RKO (cell line): ENCODE measurements at regions not wholly inside any gene's neighbourhood (a gene's known extent, or its start where the extent isn't known, plus 50 kb on each side); places are given as distances from the start of the nearest gene placed in this dataset.
"Not testable (repeated sequence)": the region's sequence is repeated elsewhere in the genome, so short reads cannot be mapped to it uniquely, and the experiment has no call there.

ENCODE experiments used
- DNase-seq: peaks from one replicate; pipeline ENCODE4 v3.0.0-alpha.2; 2016; ENCODE audit warnings: low spot score

DNA sequence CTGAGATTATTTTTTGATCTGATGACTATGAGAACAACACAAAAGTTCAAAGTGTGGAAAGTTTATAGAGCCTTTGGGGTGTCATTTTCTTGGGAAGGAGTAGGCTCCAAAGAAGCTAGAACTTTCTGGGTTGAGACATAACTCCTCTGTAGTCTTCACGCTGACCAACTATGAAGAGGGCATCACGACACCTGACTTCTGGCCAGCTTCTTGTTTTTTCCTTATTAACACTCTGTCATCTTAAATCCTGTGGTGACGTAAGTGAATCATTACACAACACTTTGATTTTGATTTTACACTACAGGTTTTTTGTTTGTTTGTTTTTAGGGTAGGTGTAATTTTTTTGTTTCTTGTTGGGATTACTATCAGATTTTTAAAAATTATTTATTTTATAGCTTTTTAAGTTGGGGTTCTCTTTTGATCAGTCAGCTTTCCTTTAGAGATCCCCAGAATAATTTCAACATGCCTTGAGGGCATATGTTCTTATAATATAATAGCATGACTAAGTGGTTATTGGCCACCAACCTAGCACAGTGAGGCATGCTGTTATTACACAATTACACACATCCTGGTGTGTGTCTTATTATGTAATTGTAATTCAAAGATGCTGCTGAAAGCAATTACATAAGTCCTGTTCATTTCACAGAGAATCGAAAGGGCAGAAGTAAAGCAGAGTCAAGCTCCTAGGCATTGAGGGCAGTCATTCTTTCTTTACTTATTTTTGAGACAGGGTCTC lies 281.6 kb upstream of the NOTCH2NLA start:
- not testable (repeated sequence) for DNase-seq

DNA sequence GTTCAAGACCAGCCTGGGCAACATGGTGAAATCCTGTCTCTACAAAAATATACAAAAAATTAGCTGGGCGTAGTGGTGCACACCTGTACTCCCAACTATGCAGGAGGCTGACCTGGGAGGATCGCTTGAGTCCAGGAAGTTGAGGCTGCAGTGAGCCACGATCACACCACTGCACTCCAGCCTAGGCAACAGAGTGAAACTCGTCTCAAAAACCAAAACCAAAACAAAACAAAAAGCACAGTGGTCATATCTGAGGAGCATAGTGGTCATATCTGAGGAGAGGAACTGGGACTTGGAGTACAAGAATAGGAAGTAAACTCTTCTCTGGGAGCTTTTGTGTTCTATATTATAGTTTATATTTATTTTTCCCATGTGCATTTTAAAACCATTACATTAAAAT lies 275.3 kb upstream of the NOTCH2NLA start:
- DNase-seq: not testable (repeated sequence)

DNA sequence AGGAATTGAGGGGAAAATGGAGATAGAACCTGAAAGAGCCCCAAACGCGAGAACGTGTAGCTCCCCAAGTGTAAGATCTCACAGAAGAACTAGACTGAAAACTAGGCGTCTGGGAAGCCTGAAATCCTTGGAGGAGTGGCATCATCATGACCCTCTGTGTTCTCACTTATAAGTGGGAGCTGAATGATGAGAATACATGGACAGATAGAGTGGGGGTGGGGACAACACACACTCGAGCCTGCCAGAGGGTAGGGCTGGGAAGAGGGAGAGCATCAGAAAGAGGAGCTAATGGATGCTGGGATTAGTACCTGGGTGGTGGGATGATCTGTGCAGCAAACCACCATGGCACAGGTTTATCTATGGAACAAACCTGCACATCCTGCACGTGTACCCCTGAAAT lies 258.7 kb upstream of the NOTCH2NLA start:
- DNase-seq: not testable (repeated sequence)

DNA sequence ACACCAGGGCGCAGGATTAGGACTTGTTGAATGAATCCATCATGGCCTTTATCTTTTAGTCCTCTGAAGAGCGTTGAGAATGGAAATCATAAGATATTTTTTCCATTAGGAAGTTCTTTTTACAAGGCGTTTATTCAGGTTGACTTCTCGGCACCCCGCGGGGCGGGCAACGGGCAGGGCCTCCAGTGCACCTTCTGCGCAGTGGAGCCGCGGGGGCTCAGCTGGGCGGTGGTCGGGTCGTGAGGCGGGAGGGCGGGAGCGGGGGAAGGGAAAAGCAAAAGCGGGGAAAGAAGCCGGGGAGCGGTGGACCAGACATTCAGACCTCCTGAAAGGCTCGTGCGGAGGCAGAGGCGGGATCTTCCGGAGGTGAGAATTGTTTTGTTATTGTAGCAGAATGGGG lies 258.3 kb upstream of the NOTCH2NLA start:
- DNase-seq: not testable (repeated sequence)

DNA sequence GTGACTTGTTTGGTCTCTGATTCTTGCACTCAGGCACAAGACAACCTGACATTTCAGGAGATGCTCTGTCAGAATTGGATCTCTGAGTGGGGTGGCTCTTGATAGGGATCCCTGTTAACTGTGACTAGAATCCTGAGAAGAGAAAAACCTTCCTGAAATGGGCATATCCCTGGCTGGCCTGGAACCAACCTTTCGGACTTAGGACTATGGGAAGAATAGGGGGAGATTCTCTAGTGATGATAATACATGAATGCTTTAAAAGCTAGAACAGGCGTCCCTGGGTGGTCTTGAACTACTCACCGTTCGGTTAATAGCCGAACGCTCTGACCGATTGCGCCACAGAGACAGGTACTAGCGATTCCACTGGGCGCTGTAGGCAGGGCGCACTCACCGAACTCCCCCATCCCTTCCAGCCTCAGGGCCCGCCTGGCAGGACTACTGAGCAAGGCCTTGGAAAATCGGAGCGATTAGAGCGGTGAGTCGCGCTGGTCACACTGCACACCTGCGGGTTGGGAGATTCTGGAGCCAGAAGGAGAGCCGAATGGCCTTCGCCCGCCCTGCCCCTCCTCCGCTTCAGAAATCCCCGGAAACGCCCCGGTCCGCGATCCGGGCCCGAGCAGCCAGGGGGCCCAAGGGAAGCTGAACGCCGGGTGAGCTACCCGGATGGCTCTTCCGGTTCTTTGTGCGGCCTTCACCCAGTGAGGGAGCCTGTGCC lies 257.6 kb upstream of the NOTCH2NLA start:
- DNase-seq: not testable (repeated sequence)

DNA sequence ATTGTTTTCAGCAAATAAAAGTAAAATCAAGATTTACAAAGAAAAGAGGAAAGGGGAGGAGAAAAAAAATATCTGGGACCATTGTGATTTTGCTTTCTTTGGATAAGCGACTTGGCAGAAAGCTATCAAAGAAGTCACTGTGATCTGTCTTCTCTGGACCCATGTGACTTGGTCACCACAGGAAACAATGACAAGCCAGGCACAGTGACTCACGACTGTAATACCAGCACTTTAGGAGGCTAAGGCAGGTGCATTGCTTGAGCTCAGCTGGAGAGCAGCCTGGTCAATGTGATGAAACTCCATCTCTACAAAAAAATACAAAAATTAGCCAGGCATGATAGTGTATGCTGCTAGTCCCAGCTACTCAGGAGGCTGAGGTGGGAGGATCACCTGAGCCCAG lies 255.4 kb upstream of the NOTCH2NLA start:
- DNase-seq: not testable (repeated sequence)

DNA sequence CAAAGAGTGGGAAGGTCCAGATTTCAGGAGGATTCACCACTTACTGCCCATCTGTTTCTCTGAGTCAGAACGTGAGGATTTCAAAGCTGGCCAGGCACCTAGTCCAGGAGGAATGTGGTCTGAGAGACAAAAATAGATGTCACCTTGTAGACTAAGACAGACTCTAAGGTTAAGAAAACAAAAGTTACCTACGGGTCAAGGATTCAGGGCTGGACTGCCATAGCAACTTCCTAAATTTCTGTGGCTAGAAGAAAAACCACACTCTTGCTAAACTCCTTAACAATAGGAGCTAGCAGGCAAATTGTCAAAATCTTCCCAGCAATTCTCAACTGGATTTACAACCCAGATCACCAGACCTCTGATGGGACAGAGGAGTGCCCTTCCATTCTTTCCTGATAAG lies 250.4 kb upstream of the NOTCH2NLA start:
- not testable (repeated sequence) for DNase-seq

DNA sequence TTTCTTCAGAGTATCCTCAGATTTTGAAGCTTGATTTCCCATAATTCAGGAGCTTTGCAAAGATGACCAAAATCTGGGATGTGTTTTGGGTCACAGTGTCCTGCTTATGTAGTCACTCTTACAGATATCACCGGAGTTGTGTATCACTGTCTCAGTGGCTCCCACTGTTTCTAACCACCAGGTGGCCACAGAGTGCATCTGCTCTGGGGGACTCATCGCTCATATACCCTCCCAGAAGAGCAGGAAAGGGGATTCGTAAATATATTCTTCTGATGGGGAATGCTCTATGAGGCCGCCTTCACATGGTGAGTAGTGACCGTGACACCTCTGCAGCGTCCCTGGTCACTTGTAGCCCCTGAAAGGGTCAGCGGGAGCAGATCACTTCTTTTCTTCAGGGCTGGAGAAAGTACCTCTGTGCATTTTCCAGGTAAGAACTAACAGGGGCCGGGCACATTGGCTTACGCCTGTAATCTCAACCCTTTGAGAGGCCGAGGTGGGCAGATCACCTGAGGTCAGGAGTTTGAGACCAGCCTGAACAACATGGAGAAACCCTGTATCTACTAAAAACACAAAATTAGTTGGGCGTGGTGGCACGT lies 249.4 kb upstream of the NOTCH2NLA start:
- DNase-seq: peak; percentile 7

DNA sequence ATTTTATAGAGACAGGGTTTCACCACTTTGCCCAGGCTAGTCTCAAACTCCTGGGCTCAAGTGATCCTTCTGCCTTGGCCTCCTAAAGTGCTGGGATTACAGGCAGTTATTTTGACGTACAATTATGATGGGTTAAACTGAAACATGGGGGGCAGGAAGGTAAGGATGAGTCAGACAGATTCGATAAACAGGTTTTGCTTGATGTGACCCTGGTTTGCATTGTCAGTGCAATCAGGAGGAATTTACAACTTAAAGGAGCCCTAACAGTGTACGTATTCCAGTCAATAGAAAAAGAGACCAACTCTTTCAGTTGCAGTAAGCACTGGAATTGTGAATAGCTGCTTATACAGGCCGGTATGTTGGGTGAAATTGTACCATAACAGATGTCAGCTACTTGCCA lies 246.3 kb upstream of the NOTCH2NLA start:
- DNase-seq: not testable (repeated sequence)

DNA sequence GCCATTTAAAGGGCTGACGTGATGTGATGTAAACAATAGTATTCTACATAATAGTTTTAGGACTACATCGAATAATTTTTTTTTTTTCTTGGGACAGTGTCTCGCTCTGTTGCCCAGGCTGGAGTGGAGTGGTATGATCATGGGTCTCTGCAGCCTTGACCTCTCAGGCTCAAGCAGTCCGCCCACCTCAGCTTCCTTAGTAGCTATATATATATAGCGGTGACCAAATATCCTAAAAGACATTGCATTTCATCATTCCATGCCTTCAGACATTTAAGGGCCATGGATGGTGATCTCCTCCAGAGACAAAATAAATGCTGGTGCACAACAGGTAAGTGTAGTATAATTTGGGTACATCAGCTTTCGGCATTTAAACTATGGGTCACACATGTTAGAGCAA lies 245.4 kb upstream of the NOTCH2NLA start:
- DNase-seq: not testable (repeated sequence)

DNA sequence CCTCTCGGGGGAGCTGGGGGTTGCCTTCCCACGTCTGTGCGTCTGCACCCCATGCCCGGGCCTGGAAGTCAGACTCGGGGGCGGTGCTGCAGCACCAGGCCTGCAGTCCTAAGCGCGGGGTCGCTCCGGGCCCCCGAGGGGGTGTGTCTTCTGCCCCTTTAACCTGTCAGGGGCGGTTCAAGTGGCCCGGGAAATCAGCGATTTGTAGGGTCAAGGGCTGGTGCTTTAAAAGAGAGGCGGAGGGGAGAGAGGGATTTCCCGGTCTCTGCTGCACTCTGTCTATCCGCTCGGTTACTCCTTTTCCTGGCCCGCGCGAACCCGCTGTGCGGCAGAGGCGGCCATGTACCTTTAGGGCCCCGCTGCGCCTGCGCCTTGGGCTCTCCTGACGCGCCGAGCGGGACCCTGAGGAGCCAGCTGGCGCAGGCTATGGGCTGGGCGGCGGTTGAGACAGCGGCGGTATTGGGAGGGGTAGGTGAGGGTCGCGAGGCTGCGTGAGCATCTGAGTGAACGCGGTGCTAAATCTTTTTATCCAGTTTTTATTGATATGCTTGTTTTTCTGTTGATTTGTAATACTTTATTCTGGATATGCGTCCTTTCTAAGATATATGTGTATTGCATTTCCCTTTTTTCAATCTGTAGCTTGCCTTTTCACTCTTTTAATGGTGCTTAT lies 243.5 kb upstream of the NOTCH2NLA start:
- DNase-seq: not testable (repeated sequence)

DNA sequence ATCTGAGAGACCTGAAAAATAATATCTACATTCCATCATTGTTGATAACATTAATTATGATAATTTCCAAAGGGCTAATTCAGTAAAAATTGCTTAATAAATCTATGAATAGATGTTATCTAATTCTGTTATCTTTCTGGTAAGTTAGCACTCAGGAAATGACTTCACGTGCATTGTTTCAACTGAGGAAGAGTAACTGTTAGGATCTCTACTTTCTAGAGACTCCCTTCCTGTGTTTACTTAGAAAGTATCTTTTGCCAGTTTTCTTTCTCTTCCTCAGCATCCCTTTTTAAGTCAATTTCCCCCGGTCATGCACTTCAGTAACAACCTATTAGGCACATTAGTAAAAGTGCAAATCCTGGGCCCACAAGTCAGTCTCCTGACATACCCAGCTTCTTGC lies 231.1 kb upstream of the NOTCH2NLA start:
- not testable (repeated sequence) for DNase-seq

DNA sequence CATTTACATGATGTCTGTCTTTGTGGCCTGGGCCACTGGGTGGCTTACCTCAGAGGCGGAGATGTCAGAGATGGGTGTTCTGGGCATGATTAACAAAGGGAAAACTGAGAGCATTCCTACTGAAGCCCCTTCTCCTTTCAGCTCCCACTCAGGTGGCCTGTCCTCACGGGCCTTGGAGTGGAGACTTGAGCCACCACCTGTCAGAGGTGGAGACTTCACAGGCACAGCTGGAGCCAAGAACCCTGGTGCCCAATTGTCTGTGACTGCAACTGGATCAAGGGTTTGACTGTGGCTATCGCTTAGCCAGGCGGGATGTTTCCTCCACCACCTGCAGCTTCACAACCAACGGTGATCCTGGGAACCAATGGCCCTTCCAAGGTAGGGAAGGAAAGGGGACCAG lies 230.5 kb upstream of the NOTCH2NLA start:
- not testable (repeated sequence) for DNase-seq

DNA sequence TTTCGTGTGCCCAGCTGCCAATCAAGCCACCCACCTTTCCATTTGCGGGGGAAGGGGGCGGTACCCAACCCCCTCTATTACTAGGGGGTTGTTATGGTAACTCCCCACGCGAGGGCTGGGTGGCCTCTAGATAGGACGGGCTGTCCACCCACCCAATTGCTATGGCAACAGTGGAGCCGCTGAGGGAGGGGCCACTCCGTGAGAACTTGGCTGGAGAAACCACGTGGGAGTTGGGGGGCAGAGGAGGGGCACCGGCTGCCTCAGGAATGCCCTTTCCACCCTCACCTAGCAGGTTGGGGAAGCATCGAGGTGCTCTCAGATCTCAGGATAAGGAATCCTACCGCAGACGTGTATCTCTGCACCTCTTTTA lies 220.0 kb upstream of the NOTCH2NLA start:
- DNase-seq: not testable (repeated sequence)

DNA sequence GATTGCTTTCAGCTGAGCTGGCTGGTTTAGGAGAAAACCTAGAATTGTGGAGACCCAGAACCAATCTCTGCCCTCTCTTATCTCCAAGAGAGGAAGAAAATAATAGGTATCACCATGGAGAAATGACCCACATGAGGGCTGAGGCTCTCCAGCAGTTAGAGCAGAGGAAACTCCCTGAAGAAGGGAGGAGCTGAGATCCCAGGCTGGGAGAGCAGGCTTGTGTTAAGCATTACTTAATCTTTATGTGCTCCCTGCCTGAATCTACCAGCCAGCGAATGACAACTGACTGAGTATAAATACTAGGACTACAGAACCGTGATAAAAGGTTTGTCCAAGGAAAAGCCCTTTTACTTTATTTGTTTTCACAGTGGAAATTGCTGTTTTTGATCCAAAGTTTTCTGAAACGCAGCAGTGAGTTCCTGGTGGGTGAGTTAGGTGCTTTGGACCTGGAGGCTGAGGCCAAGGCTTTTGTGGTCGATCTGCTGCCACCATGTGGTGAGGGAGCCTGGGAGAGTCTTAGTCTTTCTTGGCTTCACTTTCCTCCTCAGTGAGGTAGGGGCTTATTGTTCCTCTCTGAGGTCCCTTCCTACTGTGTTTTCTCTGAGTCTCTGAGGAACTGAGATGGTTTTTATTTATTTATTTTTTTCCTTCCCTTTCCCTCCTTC lies 219.5 kb upstream of the NOTCH2NLA start:
- not testable (repeated sequence) for DNase-seq

DNA sequence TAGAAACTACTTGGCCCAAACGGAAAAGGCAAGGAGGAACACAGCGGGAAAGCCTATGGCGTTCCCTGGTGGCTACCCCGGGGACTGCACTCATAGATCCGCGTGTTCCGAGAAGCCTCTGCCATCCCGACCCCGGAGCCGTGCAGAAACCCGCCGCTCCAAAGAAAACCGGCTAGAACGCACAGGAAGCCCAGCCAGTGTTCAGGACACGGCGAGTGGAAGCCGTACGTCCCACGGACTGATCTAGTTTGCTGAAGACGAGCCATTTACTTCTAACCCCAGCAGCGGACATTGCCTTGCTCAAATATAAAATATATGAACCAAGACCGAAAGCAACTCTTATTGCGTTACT lies 215.0 kb upstream of the NOTCH2NLA start:
- not testable (repeated sequence) for DNase-seq

DNA sequence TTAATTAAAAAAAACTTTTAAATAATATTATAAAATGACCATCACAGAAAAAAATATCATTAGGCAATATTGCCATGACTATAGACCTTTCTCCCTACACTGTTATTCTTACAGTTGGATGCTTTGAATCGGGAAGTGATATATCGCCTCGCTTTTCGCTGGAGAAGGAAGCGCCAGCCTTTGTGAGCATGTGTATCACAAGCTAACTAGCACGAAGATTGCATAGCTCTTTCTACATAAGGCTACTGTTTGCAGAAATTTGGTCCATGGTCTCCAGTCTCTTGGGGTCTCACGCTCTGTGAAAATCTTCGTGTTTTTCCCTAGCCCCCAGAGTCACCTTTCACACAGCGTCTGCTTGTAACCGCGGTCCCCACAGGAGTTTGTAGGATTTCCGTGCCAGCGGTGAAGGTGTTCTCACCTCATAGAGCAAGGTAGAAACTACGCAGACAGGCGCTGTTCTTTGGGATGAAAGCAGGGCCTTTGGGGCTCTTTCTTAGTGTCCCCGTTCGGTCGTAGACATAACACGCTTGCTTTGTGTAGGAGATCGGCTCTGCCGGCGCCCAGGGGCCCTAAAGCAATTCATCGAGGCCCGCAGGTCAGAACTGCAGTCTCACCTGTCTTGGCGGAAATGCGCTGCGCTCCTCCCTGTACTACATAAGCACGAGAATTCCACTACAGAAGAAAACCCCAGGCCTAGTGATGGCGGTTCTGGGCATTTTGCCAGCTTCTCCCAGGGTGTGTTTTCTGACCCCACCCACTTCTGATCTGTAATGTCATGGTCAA lies 214.5 kb upstream of the NOTCH2NLA start:
- not testable (repeated sequence) for DNase-seq

DNA sequence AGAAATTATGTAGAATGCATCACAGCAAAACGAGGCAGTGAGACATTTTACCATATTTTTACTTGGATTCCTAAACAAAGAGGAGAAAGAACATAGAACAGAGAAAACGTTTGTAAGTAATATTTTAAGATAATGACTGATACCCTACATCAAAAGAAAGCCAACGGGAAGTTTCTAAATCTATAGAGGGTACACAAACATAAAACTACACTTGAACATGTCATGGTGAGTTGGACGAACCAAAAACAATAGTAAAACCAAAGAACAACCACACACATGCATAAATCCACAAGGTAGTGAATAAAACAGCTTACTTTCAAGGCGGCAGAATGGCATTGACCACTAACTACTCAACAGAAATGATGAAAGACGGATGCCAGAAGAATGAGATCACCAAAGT lies 209.7 kb upstream of the NOTCH2NLA start:
- not testable (repeated sequence) for DNase-seq

DNA sequence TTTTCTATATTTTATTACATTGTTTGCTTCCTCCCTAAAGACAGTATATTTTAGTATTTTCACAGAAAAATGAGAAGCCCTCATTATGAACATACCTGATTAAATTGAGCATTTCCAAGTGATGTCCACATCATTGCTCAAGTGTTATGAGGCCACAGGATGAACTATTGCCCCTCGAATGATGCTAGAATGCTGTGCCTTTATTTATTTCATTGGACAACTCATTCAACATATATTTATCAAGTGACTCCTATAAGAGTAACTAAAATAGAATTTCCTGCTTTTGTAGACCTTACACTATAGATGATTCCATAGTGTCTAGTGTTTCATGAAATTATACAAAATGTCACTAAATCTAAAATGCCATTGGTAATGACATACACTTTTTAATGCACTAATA lies 187.8 kb upstream of the NOTCH2NLA start:
- DNase-seq: not testable (repeated sequence)

DNA sequence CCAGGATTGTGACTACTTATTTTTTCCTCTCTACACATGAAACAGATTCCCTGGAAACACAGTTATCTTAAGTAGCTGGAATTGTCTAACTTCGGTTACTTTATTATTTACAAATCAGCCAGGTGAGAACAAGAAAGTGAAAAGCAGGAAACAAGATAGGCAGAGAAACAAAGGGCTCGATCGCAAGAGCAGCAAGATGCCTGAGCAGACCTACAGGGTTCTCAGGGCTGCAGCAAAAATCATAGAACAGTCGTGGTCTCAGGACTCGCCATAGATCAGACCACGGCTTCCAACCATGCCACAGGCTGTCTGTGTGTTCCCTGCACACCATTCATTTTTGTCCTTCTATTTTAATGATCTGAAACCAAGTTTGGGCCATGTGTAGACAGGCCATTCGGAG lies 186.2 kb upstream of the NOTCH2NLA start:
- not testable (repeated sequence) for DNase-seq

DNA sequence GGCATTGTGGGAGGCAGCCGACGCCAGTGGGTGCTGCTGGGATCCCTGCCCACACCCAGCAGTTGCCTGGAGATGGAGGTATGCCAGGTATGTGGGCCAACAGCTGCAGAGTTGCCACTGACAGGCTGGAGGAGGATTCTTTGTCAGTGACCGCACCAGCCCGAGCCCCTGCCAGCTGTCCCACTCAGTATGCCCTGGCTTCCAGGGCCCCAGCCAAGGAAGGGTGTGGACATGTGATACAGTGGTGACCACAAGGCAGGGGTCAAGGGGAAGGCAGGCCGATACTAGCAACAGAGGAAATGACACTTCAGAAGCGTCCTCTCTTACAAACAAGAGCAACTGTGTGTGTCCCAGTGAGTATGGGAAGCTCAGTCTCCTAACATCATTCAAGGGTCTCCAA lies 185.1 kb upstream of the NOTCH2NLA start:
- not testable (repeated sequence) for DNase-seq
